Lung (tissue), 11 donors: ENCODE measurements at regions not wholly inside any gene's neighbourhood (a gene's known extent, or its start where the extent isn't known, plus 50 kb on each side); places are given as distances from the start of the nearest gene placed in this dataset.

Source experiments
- ATAC-seq: fragments of 200-7000 bp; cut with Tn5 transposase; one replicate; pipeline ENCODE4 v1.9.1; 2020; ENCODE audit warnings: moderate number of reproducible peaks; ENCODE audit not compliant: insufficient read depth, low FRiP score
- DNase-seq, 3 donors: peaks; one replicate each; pipeline ENCODE4 v3.0.0-alpha.2; 2013 to 2017
- H3K27ac ChIP-seq, 2 donors: one replicate each; pipeline ENCODE4 v1.5.1; 2013; ENCODE audit warnings: mild to moderate bottlenecking in 2 of 2, moderate library complexity in 2 of 2, control low read depth in 1 of 2, inconsistent platforms in 1 of 2, low read depth in 1 of 2, low read length in 1 of 2
- H3K27me3 ChIP-seq, 3 donors: one replicate each; pipeline ENCODE4 v1.5.1; 2013; ENCODE audit warnings: low read length in 2 of 3; ENCODE audit not compliant: control insufficient read depth in 3 of 3, insufficient read depth in 3 of 3
- H3K36me3 ChIP-seq, 4 donors: one replicate each; pipeline ENCODE4 v1.5.1; 2013; ENCODE audit warnings: low read length in 4 of 4, mild to moderate bottlenecking in 1 of 4, moderate library complexity in 1 of 4; ENCODE audit not compliant: control insufficient read depth in 4 of 4, insufficient read depth in 4 of 4
- H3K4me1 ChIP-seq, 5 donors: one replicate each; pipeline ENCODE4 v1.5.1; 2013; ENCODE audit warnings: low read length in 5 of 5, mild to moderate bottlenecking in 2 of 5, moderate library complexity in 1 of 5; ENCODE audit not compliant: control insufficient read depth in 5 of 5, insufficient read depth in 5 of 5
- H3K4me3 ChIP-seq: one replicate; pipeline ENCODE4 v1.5.1; 2013; ENCODE audit warnings: mild to moderate bottlenecking, control low read depth, moderate library complexity
- H3K9ac ChIP-seq, 2 donors: one replicate each; pipeline ENCODE4 v1.5.1; 2013; ENCODE audit warnings: low read length in 2 of 2, control low read depth in 1 of 2; ENCODE audit not compliant: insufficient read depth in 1 of 2
- H3K9me3 ChIP-seq, 4 donors: one replicate each; pipeline ENCODE4 v1.5.1; 2013; ENCODE audit warnings: low read length in 3 of 4, mild to moderate bottlenecking in 1 of 4, moderate library complexity in 1 of 4; ENCODE audit not compliant: control insufficient read depth in 4 of 4, insufficient read depth in 3 of 4
- WGBS, 2 donors: extraction: QIAGEN DNeasy Blood & Tissue Kit; methylation state at CpG; one replicate each; pipeline ENCODE4 v1.1.7; 2013; 5-methylcytosine and 5-hydroxymethylcytosine counted together
- TF ChIP-seq, protein P1 (sequence below): IDR thresholded peaks from 2 replicates; pipeline ENCODE4 v1.5.1; 2012; ENCODE audit warnings: mild to moderate bottlenecking; ENCODE audit errors: control extremely low read depth, extremely low read depth
- donor health status: control.
- donor health status: control.
- donor health status: Bipolar disorder and iron deficiency.
- donor health status: healthy.
- donor health status: DM: yes; HTN: yes; CAD: no.

DNA sequence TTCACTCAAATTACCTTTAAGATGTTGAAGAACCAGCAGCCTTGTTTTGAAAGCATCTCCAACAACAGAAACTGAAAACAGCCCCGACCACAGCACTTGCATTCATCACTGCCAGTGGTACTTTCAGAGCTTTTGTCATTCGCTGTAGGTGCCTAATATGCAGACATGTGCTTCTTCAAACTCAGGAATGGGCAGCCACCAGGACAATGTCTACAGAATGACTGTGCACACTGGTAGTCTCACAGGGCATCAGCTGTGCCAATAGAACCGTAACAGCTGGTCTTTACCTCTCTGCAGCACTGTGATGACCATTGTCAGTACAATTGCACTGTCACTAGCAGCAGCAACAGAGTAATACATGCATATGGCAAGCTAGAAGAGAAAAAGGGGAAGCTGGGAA, 1149.7 kb downstream of the STPG2 start:
- Histone ChIP-seq H3K4me1 (no peaks in the 10 kb centered on the region), H3K9me3 (peaks cover 0 to 2% (median 0%) of the 10 kb centered on the region in 4 donors), H3K27ac (no peak overlapping the region), H3K36me3 (no peaks in the 10 kb centered on the region), H3K4me3 (no peak overlapping the region), H3K9ac (no peak overlapping the region), H3K27me3 (no peaks in the 10 kb centered on the region)
- TF ChIP-seq, protein P1, sequence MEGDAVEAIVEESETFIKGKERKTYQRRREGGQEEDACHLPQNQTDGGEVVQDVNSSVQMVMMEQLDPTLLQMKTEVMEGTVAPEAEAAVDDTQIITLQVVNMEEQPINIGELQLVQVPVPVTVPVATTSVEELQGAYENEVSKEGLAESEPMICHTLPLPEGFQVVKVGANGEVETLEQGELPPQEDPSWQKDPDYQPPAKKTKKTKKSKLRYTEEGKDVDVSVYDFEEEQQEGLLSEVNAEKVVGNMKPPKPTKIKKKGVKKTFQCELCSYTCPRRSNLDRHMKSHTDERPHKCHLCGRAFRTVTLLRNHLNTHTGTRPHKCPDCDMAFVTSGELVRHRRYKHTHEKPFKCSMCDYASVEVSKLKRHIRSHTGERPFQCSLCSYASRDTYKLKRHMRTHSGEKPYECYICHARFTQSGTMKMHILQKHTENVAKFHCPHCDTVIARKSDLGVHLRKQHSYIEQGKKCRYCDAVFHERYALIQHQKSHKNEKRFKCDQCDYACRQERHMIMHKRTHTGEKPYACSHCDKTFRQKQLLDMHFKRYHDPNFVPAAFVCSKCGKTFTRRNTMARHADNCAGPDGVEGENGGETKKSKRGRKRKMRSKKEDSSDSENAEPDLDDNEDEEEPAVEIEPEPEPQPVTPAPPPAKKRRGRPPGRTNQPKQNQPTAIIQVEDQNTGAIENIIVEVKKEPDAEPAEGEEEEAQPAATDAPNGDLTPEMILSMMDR, result no peak
- WGBS, 2 donors, result 75 to 85% methylated on average over 3 of the region's 3 CpGs
- DNase-seq (no peak), ATAC-seq (no peak)

DNA sequence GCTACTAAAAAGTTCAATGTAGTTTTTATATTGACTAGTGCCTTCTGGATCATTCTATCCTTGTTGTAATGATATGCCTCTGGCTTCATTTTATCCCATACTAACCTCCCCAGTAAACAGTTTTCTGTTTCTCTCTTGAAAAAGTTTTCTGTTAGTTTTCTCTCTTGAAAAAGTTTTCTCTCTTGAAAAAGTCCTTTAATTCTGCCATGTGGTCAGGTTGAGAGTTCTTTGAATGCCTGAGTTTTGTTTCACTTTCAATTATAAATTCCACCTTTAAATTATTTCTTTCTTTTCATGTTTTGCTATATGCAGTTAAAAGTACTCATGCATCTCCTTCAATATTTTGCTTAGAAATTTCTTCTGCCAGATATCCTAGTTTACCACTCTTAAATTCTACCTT, 1139.6 kb downstream of the STPG2 start:
- Histone ChIP-seq H3K9me3 (no peaks in the 10 kb centered on the region), H3K4me3 (no peak overlapping the region), H3K27me3 (no peaks in the 10 kb centered on the region), H3K36me3 (no peaks in the 10 kb centered on the region), H3K27ac (no peak overlapping the region), H3K9ac (no peak overlapping the region), H3K4me1 (no peaks in the 10 kb centered on the region)
- DNase-seq (no peak), ATAC-seq (no peak)
- TF ChIP-seq, protein P1, result no peak

DNA sequence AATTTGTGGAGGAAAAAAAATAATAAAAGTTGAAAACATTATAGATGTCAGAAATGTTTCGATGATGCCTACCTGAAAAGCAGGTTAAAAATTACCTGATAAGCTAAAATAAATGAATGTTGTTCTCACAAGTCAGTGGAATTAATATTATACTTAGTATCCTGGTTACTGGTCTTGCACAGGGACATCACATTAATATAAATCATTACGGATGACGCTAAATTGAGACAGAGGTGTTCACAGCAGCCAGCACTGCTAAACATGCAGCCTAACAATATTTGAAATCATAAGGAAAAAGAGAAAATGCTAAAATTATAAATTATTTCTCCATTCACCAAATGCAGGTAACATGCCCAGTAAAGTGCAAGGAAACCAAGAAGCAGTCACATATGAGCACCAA, 1130.0 kb downstream of the STPG2 start:
- no peaks in the 10 kb centered on the region for H3K9me3 ChIP-seq
- H3K27me3 ChIP-seq, result no peaks in the 10 kb centered on the region
- TF ChIP-seq, protein P1, result no peak
- ATAC-seq (no peak), DNase-seq (no peak)
- no peaks in the 10 kb centered on the region for H3K4me1 ChIP-seq
- no peak overlapping the region for H3K4me3 ChIP-seq
- H3K27ac ChIP-seq, result no peak overlapping the region
- H3K9ac ChIP-seq, result no peak overlapping the region
- no peaks in the 10 kb centered on the region for H3K36me3 ChIP-seq
- WGBS, 2 donors, result 96% methylated on average over 3 of the region's 3 CpGs

DNA sequence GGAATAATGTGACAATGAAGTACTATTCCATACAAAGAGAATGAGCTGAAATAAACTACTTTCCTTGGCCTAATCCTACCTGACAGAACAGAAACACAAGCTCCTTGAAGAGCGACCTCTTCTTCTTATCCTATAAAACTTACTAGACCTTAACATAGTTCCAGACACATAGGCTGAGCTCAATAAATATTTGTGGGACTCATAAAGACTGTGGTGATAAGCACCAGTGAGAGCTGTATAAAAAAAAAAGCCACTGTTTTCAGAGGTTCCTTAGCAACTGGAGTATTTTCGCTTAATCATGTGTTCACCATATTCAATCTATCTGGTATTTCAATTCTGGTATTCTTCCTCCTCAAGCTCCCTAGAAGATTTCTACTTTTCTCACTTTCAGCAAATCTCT, 1129.6 kb downstream of the STPG2 start:
- TF ChIP-seq, protein P1, result no peak
- Histone ChIP-seq H3K27ac (no peak overlapping the region), H3K4me1 (no peaks in the 10 kb centered on the region), H3K27me3 (no peaks in the 10 kb centered on the region), H3K36me3 (no peaks in the 10 kb centered on the region), H3K9me3 (no peaks in the 10 kb centered on the region), H3K9ac (no peak overlapping the region), H3K4me3 (no peak overlapping the region)
- 82 to 87% methylated on average over 2 of the region's 2 CpGs for WGBS, 2 donors
- DNase-seq, result no peak
- ATAC-seq, result no peak
